ENCODE measurements at regions not wholly inside any gene's neighbourhood (a gene's known extent, or its start where the extent isn't known, plus 50 kb on each side); places are given as distances from the start of the nearest gene placed in this dataset.
"Not testable (repeated sequence)": the region's sequence is repeated elsewhere in the genome, so short reads cannot be mapped to it uniquely, and the experiment has no call there.

GRCh38 chr13:81458170-81458569, 1117.2 kb upstream of the SPRY2 start:
- no peak for DNase-seq

- DNase-seq: no peak
These were observed 1105.5 kb upstream of the SPRY2 start for GRCh38 chr13:81446441-81446840.

- DNase-seq: no peak
These were observed 1102.0 kb upstream of the SPRY2 start for GRCh38 chr13:81442904-81443303.

GRCh38 chr13:81425286-81425685, 1084.4 kb upstream of the SPRY2 start:
- DNase-seq: no peak

- DNase-seq: no peak
These were observed 1068.4 kb upstream of the SPRY2 start for GRCh38 chr13:81409284-81409683.

GRCh38 chr13:81408647-81409046, 1067.7 kb upstream of the SPRY2 start:
- no peak for DNase-seq

- no peak for DNase-seq
These were observed 1065.8 kb upstream of the SPRY2 start for GRCh38 chr13:81406639-81407292.

- DNase-seq: no peak
These were observed 1065.1 kb upstream of the SPRY2 start for GRCh38 chr13:81406022-81406421.

GRCh38 chr13:81396192-81396591, 1055.3 kb upstream of the SPRY2 start:
- DNase-seq: no peak

GRCh38 chr13:81395368-81395767, 1054.4 kb upstream of the SPRY2 start:
- DNase-seq: no peak

GRCh38 chr13:81394640-81395039, 1053.7 kb upstream of the SPRY2 start:
- DNase-seq: no peak

- DNase-seq: no peak
These were observed 1052.8 kb upstream of the SPRY2 start for GRCh38 chr13:81393721-81394120.

GRCh38 chr13:81393110-81393509, 1052.2 kb upstream of the SPRY2 start:
- DNase-seq: no peak

GRCh38 chr13:81388400-81388799, 1047.5 kb upstream of the SPRY2 start:
- no peak for DNase-seq

GRCh38 chr13:81383444-81383843, 1042.5 kb upstream of the SPRY2 start:
- DNase-seq: no peak

- DNase-seq: no peak
These were observed 1041.3 kb upstream of the SPRY2 start for GRCh38 chr13:81382246-81382645.

- no peak for DNase-seq
These were observed 1040.6 kb upstream of the SPRY2 start for GRCh38 chr13:81381560-81381959.

GRCh38 chr13:81379183-81379582, 1038.3 kb upstream of the SPRY2 start:
- no peak for DNase-seq

GRCh38 chr13:81377921-81378320, 1037.0 kb upstream of the SPRY2 start:
- no peak for DNase-seq

- DNase-seq: no peak
These were observed 1034.8 kb upstream of the SPRY2 start for GRCh38 chr13:81375709-81376108.

- not testable (repeated sequence) for DNase-seq
These were observed 1021.8 kb upstream of the SPRY2 start for GRCh38 chr13:81362711-81363110.

GRCh38 chr13:81350056-81350455, 1009.1 kb upstream of the SPRY2 start:
- DNase-seq: no peak

GRCh38 chr13:81340118-81341069, 999.5 kb upstream of the SPRY2 start:
- DNase-seq: not testable (repeated sequence)

GRCh38 chr13:81339666-81340065, 998.7 kb upstream of the SPRY2 start:
- not testable (repeated sequence) for DNase-seq

Data from suppressor macrophage (primary cell).